ENCODE measurements at regions not wholly inside any gene's neighbourhood (a gene's known extent, or its start where the extent isn't known, plus 50 kb on each side); places are given as distances from the start of the nearest gene placed in this dataset.

- TF ChIP-seq CTCF (IDR thresholded peaks at IDR 0.05) (no peak), POLR2A (IDR thresholded peaks at IDR 0.05) (no peak)
- intact Hi-C loops (cut with DNase I; ENCODE audit: low total_unique reads) = no loop called here
- H3K4me3 ChIP-seq (ENCODE audit: low read depth, poor library complexity, severe bottlenecking) = no peak overlapping the region
- WGBS, 2 donors = 70 to 78% methylated on average over 3 of the region's 3 CpGs
- no peak for DNase-seq (ENCODE audit: low spot score in 2 of 2)
These were observed 142.6 kb downstream of the MED10 start for GRCh38 chr5:6235726-6236125.

GRCh38 chr5:6228257-6229250 is 149.8 kb downstream of the MED10 start:
- DNase-seq (ENCODE audit: low spot score in 2 of 2) = no peak
- no peak overlapping the region for H3K4me3 ChIP-seq (ENCODE audit: low read depth, poor library complexity, severe bottlenecking)
- TF ChIP-seq CTCF (IDR thresholded peaks at IDR 0.05) (no peak), POLR2A (IDR thresholded peaks at IDR 0.05) (no peak)
- intact Hi-C loops (cut with DNase I; ENCODE audit: low total_unique reads) = no loop called here
- 63 to 73% methylated on average over 23 of the region's 23 CpGs for WGBS, 2 donors

GRCh38 chr5:6225121-6225607 is 153.2 kb downstream of the MED10 start:
- no peak for DNase-seq (ENCODE audit: low spot score in 2 of 2)
- intact Hi-C loops (cut with DNase I; ENCODE audit: low total_unique reads) = no loop called here
- WGBS, 2 donors = 78 to 84% methylated on average over 7 of the region's 7 CpGs
- no peak for TF ChIP-seq CTCF (IDR thresholded peaks at IDR 0.05)
- H3K4me3 ChIP-seq (ENCODE audit: low read depth, poor library complexity, severe bottlenecking) = no peak overlapping the region

- no peak overlapping the region for H3K4me3 ChIP-seq (ENCODE audit: low read depth, poor library complexity, severe bottlenecking)
- intact Hi-C loops (cut with DNase I; ENCODE audit: low total_unique reads) = no loop called here
- WGBS, 2 donors = 81 to 82% methylated on average over 5 of the region's 5 CpGs
- DNase-seq (ENCODE audit: low spot score in 2 of 2) = no peak
- TF ChIP-seq CTCF (IDR thresholded peaks at IDR 0.05) = no peak
- TF ChIP-seq POLR2A (IDR thresholded peaks at IDR 0.05) = no peak
These were observed 153.9 kb downstream of the MED10 start for GRCh38 chr5:6224406-6224805.

GRCh38 chr5:6222899-6223298 is 155.4 kb downstream of the MED10 start:
- no peak for DNase-seq (ENCODE audit: low spot score in 2 of 2)
- 96% methylated on average over 2 of the region's 2 CpGs for WGBS, 2 donors
- H3K4me3 ChIP-seq (ENCODE audit: low read depth, poor library complexity, severe bottlenecking) = no peak overlapping the region
- no peak for TF ChIP-seq CTCF (IDR thresholded peaks at IDR 0.05)
- TF ChIP-seq POLR2A (IDR thresholded peaks at IDR 0.05) = no peak
- intact Hi-C loops (cut with DNase I; ENCODE audit: low total_unique reads) = no loop called here
